Cardiac fibroblast (primary cell): ENCODE measurements at regions not wholly inside any gene's neighbourhood (a gene's known extent, or its start where the extent isn't known, plus 50 kb on each side); places are given as distances from the start of the nearest gene placed in this dataset.

Experiments used
- DNase-seq, 2 donors: peaks; one replicate each; pipeline versions ENCODE4 v3.0.0 to v3.0.0-alpha.2; 2010; ENCODE audit warnings: low read depth in 2 of 2
- H3K4me3 ChIP-seq, 2 donors: replicated peaks in 1 of 2; 1 replicate in 1 of 2; 2 replicates in 1 of 2; pipeline ENCODE4 v1.5.1; 2011; ENCODE audit warnings: low read depth in 2 of 2, low read length in 2 of 2, mild to moderate bottlenecking in 2 of 2, moderate library complexity in 1 of 2
- CTCF ChIP-seq: IDR thresholded peaks from one replicate; pipeline ENCODE4 v1.5.1; 2011; ENCODE audit warnings: low read depth, mild to moderate bottlenecking, low read length, inconsistent platforms

DNA sequence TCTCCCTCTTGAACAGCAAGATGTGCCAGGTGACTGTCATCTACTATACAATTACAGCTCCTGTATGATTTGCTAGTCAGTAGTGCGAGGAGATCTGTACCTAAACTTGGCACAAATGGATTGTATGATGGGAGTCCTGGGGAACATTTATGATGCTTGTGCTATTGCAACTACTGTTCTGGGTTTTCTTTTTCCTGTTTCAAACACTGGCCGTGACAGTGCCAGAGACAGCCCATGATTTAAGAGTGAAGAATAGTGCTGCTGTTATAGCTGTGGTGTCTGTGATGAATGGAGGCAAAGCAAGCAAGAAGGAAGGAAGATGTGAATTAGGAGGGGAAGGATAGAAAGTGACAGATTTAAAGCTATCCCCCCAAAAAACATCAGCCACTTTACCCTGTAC lies 1868.9 kb downstream of the PCDH7 start:
- no peak for DNase-seq
- TF ChIP-seq CTCF = no peak
- H3K4me3 ChIP-seq = no peak overlapping the region

DNA sequence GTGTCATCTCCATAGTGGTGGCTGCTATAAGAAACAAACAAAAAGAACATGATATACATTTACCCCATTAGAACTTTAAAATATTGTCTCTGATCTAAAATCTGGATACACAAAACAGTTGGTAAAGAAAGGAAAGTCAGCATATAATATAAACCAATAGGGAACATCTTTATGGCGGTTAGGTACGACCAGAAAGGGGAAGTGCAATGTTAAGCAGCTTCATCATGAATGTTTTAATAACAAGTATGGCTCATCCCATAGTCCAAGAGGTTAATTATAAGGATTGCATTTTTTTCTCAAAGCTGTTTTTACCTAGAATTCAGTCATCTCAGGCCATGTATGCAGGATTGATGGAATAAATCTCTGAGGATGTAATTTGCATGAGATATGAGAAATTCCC lies 1869.7 kb downstream of the PCDH7 start:
- no peak for DNase-seq
- TF ChIP-seq CTCF = no peak
- H3K4me3 ChIP-seq = no peak overlapping the region

DNA sequence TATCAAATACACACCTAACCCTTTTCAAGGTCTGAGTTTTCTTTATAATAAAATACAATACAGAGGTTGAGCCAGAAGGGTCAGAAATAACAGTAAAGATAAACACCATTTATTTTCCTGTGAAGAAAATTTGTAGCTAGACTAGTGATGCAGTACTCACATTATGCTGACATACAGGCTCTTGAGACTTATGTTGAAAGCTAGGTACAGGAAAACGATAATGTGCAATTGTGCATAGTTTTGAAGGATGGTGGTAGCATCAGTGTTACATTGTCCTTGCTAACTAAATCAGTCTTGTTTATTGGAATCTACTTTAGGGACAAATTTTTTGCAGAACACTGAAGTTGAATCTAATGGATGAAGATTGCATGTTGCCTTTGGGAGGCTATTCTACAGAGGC lies 1877.2 kb downstream of the PCDH7 start:
- no peak for TF ChIP-seq CTCF
- DNase-seq = no peak
- H3K4me3 ChIP-seq = no peak overlapping the region

- no peak for DNase-seq
- no peak for TF ChIP-seq CTCF
- no peak overlapping the region for H3K4me3 ChIP-seq
Measured at GRCh38 chr4:32601848-32602247, 1881.7 kb downstream of the PCDH7 start.

GRCh38 chr4:32607978-32608377 lies 1887.8 kb downstream of the PCDH7 start:
- TF ChIP-seq CTCF = no peak
- DNase-seq = no peak
- no peak overlapping the region for H3K4me3 ChIP-seq

- no peak overlapping the region for H3K4me3 ChIP-seq
- DNase-seq = peak; percentile 1 to 60
- TF ChIP-seq CTCF = no peak
Measured at GRCh38 chr4:32624943-32625603, 1904.9 kb downstream of the PCDH7 start.
